CD4-positive, alpha-beta T cell treated with Interleukin-12 subunit alpha and Interleukin-12 subunit beta, for 1 hour (primary cell): ENCODE measurements at regions not wholly inside any gene's neighbourhood (a gene's known extent, or its start where the extent isn't known, plus 50 kb on each side); places are given as distances from the start of the nearest gene placed in this dataset.

Experiments used
- DNase-seq: peaks from one replicate; pipeline ENCODE4 v3.0.0-alpha.2; 2020

DNA sequence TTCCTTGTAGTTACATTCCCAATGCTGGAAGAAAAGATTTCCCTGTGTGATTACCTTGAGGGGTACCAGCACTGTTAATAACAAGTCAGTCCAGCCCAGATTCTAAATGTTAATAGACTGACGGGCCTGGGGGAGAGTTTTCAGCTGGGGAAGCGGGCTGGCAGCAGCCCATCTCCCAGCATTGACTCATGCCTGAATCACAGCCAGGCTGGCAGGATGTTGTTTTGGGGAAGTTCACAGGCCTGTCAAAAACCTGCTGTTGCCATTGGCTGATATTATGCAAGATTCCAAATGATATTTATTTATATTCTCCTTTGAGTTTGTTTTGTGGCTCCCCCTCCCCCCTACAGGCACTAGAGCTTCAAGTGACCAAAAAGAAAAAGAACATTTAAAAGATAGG lies 213.9 kb upstream of the CNR1 start:
- no peak for DNase-seq

DNA sequence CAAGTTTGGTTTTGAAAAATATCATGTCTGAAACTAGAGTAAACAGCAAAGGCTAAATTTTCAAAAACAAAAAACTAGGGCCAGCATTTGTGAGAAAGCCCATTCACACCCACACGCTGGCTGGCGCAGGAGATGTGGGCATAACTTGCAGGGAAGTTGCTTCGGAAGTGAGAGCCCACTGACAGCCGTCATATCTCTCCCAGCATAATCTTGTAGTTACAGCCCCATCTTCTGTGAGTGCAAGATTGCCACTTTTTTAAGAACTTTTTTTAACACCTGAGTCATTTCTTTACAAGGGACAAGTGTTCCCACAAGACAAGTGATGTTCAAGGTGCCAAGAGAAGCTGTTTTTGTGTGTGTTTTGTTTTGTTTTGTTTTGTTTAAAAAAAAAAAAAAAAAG lies 212.5 kb upstream of the CNR1 start:
- DNase-seq = no peak

DNA sequence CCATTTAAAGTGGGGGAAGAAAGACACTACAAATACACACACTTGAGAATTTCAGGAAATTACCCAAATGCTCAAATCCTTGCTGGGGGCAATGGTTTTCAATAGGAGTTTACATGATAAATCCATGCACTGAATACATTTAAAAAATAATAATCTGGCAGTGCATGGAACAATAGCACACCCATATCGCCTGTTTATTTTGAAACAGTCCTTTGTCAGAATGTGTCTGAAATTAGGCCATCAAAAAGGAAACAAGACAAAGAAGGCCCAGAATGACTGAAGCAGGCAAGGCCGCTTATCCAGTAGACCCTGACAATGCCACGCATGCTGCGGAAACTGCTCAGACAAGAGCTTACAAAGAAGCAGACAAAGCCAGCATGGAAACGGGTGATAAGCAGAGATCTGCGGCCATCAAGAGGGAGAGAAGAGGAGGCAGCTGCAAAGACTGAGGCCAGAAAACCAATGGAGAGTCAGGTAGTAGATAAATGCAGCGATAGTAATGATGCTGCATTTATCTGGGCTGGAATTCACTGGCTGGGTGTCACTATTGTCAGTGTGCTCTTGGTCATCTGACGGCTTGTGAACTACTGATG lies 211.9 kb upstream of the CNR1 start:
- no peak for DNase-seq

DNA sequence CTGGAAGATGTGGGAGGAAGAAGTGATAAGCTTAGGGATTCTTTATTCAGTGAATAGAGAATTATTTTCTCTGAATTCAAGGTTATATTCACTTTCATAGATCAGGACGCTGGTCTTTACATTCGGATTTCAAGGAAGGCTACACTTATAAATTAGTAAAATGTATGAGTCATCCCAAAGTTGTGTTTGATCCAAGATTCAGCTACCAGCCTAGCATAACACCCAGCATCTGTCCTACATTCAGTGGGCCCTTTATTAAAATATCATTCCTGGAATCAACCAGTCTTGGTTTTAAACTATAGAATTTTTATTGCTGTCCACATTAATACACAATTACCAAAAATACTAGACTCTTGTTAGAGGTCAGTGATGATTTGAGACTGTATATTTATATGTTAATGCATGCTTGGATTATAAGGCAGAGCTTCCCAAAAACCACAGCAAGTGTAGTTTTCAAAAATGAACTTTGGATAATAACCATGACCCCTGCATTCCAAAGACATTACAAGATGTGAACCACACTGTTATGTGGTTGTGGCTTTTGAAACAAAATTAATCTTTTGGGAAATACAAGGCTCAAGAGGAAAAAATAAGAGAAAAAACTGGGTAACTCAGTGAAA lies 210.7 kb upstream of the CNR1 start:
- DNase-seq = no peak

DNA sequence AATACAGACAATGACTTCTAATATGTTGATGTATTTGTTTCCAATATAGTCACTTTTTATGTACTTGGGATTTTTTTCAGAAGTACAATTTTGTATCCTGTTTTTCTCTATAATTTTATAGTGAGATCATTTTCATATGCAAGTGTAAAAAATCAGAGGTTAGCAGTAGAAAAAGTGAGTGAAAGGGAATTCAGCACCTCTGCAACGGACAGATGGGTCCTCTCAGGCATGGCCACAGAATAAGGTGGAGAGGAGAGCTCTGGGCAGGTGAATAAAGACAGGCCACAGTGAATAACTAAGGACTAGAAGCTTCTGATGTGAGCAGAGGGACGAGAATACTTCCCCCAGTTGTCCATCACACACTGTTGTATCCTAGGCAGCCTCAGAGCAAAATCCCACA lies 210.1 kb upstream of the CNR1 start:
- DNase-seq = no peak

DNA sequence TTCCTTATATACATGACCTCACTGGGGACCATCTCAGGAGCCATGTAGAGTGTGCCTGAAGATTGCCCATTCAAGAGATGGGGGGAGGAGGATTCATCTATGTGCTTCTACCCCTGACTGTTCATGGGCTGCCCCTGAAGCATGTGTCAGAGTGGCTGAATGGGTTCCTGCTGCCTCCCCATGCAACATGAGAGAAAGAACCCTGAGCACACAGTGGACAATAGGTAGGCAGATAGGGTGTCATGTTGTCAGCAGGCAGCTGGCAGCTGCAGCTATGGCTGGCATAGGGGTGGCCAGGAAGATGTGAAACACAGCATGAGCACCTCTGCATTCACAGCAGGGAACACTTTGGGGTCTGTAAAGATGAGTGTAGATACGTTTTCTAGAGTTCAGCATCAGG lies 208.4 kb upstream of the CNR1 start:
- no peak for DNase-seq

DNA sequence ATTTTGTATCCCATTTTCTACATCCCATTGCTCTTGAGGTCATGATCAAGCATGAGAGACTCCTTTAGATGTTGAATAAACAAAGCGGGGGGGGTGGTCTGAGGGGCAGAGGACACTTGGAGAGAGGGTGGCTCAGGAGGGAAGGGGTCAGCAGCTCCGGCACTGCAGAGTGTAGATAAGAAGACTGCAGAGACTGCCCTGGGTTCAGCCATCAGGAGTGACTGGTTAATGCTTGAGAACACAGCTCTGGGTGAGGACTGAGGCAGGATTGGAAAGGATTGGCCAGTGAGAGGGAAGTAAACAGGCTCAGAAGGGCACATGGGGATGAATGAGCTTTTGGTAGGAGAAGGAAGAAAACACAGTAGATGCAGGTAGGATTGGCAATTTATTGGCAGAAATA lies 205.3 kb upstream of the CNR1 start:
- DNase-seq = no peak

DNA sequence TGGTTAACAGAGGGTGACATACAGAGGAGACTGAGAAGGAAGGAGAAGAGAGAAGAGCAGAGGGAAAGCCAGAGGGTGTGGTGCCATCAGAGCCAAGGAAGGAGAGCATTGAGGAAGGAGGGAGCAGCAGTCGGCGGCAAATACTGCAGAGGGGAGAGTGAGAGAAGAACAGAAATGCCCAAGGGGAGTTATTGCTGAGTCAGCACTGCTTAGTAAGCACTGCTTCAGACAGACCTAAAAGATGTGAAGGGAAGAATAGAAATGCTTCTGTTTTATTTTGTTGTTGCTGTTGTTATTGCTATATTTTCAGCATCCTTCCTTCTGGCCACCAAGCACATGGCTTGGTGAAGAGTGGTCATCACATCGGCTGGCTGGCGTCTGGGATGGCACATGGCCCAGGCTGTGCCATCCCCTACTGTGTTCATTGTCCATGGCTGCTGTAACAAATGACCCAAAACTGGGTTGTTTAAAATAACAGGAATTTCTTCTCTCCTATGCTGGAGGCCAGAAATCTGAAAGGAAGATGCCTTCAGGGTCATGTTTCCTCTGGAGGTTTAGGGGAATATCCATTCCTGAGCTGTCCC lies 204.1 kb upstream of the CNR1 start:
- DNase-seq = no peak

DNA sequence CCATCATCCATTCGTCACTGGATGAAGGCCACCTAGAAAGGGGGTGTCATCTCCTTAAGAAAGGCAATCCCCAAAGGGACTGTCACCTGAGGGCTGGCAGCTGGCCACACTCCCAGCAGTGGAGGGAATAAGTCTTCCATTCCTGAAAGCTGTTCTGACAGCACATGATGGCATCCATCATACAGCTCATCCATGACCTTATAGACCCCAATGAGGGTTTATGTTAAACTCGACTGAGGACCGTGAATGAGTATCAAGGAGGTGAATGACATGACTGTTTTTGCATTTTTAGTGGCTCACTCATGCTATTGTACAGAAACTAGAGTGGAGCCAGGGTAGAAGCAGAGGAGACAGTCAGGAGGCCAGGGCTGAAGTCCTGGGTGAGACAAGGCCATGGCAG lies 203.1 kb upstream of the CNR1 start:
- no peak for DNase-seq

DNA sequence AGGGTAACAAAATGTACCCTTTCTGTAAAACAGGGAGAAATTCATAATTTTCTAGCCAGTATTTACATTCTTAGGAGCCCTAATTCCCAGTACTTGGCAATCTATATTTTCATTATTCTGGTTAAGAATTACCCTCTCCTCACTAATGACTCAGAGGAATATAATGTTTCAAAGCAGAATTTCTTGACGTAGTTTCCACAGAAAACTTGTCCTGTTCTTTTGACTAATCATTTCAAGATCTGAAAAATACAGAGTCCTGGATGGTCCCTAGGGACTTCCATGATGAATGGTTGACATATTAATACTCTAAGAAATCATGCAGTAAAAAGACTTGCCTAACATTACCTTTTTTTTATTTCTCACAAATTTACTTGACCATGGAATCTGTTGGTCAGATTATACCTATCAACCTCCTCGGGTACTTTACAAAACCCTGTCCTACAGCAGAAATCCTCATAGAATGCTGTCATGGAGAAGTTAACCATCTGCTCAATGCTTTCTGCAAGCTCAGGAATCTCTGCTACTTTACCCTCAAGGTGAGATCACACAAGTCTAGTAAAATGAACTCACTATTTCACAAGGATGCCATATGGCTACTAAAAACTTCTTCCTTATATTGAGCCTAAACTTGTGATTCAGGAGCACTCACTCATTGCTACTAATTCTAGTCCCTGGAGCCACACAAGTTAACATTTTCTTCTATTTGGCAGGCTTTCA lies 202.1 kb upstream of the CNR1 start:
- DNase-seq = no peak

DNA sequence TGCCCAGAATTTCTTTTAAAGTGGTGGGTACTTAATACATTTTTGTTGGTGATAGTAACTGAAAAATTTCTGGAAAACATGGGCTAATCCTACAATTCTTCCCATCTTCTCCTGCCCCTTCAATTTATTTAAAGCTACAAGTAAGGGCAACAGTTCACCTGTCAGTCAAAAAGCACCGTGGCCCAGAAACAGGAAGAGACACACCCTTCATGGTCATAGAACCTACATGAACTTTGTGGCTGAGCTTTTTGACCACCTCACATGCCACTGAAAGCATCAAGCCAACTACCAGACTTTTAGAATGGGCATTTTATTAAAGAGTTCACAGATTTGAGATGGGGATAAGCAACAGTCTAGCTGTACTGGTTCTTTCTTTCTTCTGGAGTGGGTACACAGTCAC lies 201.1 kb upstream of the CNR1 start:
- no peak for DNase-seq

DNA sequence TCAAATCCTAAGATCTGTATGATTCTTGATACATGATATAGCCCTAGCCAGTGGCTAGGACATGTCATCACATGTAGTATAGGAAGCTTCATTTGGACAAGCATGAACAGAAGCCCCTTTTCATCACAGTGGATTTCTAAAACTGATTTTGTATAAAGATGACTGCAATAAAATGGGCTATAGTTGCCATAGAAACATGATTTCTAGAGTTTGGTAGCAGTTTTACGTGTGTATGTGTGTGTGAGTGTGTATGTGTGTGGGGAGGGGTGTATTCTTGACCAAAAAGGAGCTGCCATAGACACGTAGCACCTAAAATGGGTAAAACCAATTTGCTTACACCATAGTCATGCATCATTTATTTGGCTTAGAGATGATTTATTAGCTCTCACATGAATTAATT lies 200.5 kb upstream of the CNR1 start:
- no peak for DNase-seq

DNA sequence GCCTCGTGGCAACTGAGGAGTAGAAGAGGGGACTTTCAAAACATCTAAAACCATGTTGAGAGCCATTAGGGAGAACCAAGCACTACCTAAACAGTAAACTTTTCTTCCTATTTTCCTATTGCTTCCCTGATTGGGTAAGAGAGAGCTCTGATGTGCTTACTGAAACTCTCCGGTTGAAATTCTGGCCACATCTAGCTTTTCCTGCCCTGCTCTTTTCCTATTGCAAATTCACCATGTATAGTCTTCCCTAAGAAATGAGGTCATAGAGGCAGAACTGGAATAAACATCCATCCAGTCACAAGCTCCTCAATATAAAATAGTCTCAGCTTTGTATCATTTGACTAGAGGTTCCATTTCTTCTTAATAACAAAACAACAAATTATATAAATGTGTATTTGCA lies 199.5 kb upstream of the CNR1 start:
- no peak for DNase-seq

DNA sequence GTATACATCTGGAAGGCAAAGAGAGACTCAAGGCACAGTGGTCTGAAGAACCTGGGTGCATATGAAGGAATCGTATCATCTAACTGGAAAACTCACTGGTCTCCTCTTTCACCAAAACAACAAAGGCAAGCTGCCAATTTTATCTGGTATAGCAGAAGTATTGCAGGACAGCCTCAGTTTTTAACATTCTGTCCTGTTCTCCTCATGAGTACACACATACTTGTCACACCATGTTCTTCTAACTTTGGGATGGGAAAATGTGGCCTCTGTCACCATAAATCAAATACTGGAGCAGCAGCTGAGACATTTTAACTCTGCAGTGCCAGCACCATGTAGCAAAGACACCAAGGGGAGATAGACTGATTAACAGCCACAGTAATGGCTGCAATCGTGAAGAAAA lies 199.1 kb upstream of the CNR1 start:
- DNase-seq = no peak

DNA sequence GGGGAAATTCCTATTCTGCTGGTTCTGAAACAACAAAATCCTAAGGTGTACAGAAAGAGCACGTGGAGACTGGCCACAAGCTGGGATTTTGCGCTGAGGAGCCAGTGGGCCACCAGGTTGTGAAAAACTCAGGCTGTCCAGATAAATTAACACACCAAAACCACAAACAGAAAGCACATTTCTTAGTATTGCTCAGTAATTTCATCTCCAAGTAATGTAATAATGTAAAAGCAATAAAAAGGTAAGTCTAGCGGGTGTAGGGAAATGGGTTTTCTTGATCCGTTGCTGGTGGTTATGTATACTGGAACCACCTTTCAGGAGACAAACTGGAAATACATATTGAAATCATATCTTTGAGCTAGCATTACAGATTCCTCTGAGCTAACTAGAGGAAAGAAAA lies 195.6 kb upstream of the CNR1 start:
- no peak for DNase-seq

DNA sequence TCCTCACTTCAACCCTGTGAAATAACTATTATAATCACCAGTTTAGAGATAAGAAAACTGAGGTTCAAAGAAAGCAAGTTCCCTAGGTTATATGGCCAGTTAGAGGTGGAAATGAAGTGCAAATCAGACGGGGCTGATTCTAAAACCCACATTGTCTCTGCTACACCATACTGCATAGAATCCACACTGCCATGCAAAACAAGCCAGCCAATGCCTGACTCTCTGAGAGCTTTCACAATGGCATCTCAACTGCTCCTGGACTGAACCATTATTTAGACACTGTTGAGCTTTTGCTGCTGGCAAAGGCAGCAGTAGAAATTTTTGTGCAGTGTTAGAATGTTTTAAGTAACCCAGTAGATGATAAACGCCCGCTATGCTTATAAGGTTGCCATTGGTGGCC lies 195.2 kb upstream of the CNR1 start:
- no peak for DNase-seq

DNA sequence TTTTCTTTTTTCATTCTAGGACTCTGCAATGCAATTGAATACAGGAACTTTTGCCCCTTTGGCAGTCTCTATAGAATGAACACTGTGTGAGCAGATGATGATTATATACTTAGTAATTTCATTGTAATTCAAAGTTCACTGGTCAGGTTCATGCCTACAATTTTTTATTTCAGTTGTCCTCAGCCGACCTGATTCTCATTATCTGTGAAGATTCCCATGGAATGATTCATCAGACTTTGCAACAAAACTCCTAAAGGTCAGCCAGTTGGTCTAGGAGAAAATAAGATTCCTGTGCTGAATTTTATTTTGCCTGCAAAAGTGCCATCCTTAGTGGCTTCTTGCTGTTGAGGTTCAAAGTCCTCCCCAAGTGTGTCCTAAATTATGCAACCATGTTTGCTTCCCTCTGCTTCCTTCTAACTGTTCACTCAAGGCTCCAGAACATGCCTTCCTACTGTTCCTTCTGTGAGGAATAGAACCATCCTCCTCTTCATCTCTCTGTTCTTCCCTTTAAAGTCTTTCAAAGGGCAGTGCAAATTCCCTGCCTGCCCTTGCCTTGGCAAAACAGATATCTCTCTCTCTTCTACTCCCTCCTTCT lies 194.2 kb upstream of the CNR1 start:
- no peak for DNase-seq

DNA sequence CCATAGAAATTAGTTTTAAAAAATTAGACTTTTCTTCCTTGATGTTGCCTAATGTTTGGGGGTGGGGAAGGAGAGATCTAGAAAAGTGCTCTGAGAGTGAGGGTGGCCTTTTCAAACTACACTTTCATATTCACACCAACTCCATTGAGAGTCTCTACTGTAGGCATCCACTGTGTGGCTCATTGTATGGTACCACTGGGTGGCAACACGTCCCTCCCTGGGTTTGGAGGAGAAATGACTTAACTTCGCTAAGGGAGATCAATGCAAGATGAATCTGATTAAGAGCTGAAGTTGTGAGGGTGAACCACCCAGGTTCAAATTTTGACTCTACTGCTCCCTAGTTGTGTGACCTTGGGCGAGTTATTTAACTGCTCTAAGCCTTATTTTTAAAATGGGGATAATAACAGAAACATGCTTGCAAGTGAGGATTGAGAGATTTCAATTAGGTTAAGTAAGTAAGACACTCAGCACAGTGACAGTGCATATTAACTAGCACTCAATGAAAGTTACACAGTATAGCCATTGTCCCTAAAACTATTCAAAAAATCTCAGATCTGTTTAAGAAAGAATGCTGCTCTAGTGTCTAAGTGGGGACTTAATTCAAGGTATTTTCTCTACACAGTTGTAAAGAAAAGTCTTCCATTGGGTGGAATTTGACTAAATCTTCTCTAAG lies 193.5 kb upstream of the CNR1 start:
- no peak for DNase-seq

DNA sequence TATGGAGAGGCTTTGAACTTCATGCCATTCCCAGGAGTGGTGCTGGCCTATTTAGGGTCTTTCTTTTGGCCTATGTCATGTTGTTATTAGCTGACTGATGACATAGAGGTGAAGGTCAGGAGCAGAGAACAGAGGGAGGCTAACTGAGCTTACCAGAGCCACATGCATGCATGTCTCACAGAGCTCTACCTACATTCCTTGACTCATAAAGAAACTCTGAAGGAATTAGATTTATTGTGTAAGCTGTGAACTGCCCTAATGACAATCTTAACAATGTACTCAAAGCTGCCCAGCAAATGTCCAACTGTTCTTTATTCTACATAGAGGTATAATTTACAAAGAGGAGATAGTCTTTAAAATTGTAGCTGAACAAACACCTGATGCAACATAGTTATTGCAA lies 192.7 kb upstream of the CNR1 start:
- no peak for DNase-seq

DNA sequence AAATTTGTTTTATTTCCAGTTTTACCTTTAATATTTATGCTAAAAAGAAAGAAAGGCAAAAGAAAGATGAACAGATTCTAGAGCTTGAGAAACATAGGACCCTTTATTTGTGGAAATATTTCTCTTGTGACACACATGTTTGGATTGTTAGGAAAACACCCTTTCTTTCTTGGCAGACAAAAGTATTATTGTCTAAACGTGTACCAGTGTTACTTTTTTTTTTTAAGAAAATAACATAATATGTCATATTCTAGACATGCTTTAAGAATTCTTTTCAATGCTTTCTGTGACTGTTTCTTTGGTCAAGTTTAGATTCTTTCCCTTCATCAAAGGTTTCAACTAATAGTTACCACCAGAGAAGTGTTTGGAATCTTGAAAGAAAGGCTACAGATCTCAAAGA lies 183.4 kb upstream of the CNR1 start:
- no peak for DNase-seq

DNA sequence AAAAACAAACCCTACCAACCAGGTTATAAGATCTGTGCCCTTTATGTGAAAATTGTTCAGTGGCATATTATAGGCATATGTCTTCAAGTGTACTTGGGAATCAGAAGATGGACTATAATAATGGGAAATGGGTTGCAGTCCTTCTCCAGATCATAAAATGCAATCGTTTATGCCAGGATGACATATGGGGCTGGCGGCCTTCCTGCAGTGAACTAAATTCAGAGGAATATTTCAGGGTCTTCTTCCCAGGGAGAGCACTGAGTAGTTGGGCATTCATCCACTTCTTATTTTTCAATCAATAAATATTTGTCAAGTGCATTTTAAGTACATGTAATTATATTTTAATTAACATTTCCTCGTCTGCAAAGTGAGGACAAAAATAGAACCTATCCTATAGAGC lies 176.2 kb upstream of the CNR1 start:
- no peak for DNase-seq

DNA sequence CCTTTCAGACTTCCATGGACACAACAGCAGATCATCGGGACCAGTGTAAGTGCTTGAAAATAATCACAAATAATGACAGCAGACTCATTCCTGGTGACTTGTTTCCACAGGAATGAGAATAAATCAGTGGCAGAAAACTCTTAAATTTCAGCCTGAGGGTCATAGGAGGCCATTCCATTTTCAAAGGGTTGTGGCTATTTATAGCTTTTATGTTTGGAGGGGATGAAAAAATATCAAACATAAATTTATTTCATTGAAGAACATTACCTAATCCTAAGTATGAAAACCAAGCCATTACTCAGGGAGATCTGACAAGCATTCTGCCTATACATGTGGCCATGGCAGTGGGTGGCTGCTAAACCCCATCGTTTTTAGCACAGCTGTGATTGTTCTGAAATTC lies 173.6 kb upstream of the CNR1 start:
- DNase-seq = no peak

DNA sequence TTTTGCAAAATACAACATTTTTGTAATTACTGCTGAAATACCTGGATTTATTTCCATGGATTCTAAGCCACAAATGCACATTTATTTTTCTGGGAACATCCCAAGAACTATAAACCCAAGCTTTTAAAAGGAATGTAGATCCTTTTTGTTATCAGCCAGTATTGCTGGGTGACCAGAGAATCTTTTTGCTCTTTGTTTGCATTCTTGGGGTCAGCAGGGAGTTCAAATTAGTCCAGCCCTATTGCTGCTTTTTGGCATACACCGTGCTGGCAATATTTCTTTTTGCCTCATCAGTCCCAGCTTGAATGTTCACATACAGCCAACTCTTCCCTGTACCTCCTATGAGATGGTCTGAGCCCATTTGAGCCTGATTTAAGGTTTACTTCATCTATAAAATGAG lies 155.2 kb upstream of the CNR1 start:
- no peak for DNase-seq

DNA sequence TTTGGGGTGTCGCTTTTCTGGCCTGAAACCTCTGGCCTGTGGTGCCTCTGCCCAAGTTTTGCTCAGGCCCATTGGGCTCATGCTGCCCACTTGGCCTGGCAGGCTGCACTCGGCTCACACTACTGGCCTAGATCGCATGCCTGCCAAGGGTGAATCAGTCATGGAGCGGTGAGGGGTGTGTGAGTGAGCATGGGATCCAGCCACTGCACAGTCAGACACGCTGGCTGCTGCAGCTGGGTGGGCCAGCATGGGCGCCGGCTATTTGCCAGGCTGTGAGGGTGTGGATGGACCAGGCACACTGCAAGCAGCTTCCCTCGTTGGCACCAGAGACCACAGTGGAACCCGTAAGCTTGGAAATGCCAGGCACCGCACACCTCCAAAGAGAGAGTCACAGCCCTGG lies 145.4 kb upstream of the CNR1 start:
- DNase-seq = no peak
